Keratinocyte (primary cell): ENCODE measurements at regions not wholly inside any gene's neighbourhood (a gene's known extent, or its start where the extent isn't known, plus 50 kb on each side); places are given as distances from the start of the nearest gene placed in this dataset.

ENCODE experiments used
- DNase-seq: peaks from one replicate; pipeline ENCODE4 v3.0.0-alpha.2; 2011; ENCODE audit warnings: low read depth, missing footprints, low spot score
- FAIRE-seq: peaks from 2 replicates; lab custom pipeline; 2011; peaks lifted over from hg19 to GRCh38; lab: Jason Lieb, UNC
- H2AFZ ChIP-seq: 2 replicates; pipeline ENCODE4 v1.6.0; 2012; ENCODE audit warnings: low read length, control low read depth, inconsistent platforms; ENCODE audit not compliant: control insufficient read depth
- H3K27ac ChIP-seq: 2 replicates; pipeline ENCODE4 v1.5.1; 2011; ENCODE audit warnings: low read length; ENCODE audit not compliant: control insufficient read depth, insufficient read depth
- H3K27me3 ChIP-seq: 3 replicates; pipeline ENCODE4 v1.6.0; 2011; ENCODE audit warnings: low read length; ENCODE audit not compliant: control insufficient read depth, insufficient read depth; ENCODE audit errors: extremely low read depth
- H3K36me3 ChIP-seq, 2 experiments: 2 replicates in 1 of 2; 3 replicates in 1 of 2; pipeline ENCODE4 v1.5.1; 2011; ENCODE audit warnings: low read length in 2 of 2, mild to moderate bottlenecking in 1 of 2; ENCODE audit not compliant: control insufficient read depth in 2 of 2, insufficient read depth in 2 of 2; ENCODE audit errors: extremely low read depth in 1 of 2
- H3K4me1 ChIP-seq: 3 replicates; pipeline ENCODE4 v1.5.1; 2011; ENCODE audit warnings: low read length; ENCODE audit not compliant: control insufficient read depth, insufficient read depth; ENCODE audit errors: extremely low read depth
- H3K4me2 ChIP-seq: 3 replicates; pipeline ENCODE4 v1.6.0; 2011; ENCODE audit warnings: low read depth, low read length; ENCODE audit not compliant: control insufficient read depth, insufficient read depth; ENCODE audit errors: extremely low read depth
- H3K4me3 ChIP-seq, 3 experiments: fragments of 200-600 bp in 1 of 3; sonication (generic) in 1 of 3; 2 replicates in 2 of 3; 3 replicates in 1 of 3; pipeline ENCODE4 v1.5.1; 2011 to 2016; ENCODE audit warnings: low read length in 3 of 3, mild to moderate bottlenecking in 3 of 3, control low read depth in 2 of 3, inconsistent platforms in 1 of 3, low read depth in 1 of 3, mixed read lengths in 1 of 3, mixed run types in 1 of 3, moderate library complexity in 1 of 3; ENCODE audit not compliant: control insufficient read depth in 2 of 3, insufficient read depth in 2 of 3; ENCODE audit errors: extremely low read depth in 1 of 3
- H3K79me2 ChIP-seq: 2 replicates; pipeline ENCODE4 v1.6.0; 2012; ENCODE audit warnings: low read length; ENCODE audit not compliant: control insufficient read depth, insufficient read depth
- H3K9ac ChIP-seq: 3 replicates; pipeline ENCODE4 v1.6.0; 2011; ENCODE audit warnings: low read length; ENCODE audit not compliant: control insufficient read depth, insufficient read depth; ENCODE audit errors: extremely low read depth
- H3K9me1 ChIP-seq: 3 replicates; pipeline ENCODE4 v1.6.0; 2011; ENCODE audit warnings: low read length; ENCODE audit not compliant: control insufficient read depth, insufficient read depth; ENCODE audit errors: extremely low read depth
- H3K9me3 ChIP-seq: 2 replicates; pipeline ENCODE4 v1.5.1; 2012; ENCODE audit warnings: low read depth, low read length; ENCODE audit not compliant: control insufficient read depth
- H4K20me1 ChIP-seq: 3 replicates; pipeline ENCODE4 v1.6.0; 2011; ENCODE audit warnings: low read length; ENCODE audit not compliant: control insufficient read depth, insufficient read depth; ENCODE audit errors: extremely low read depth
- EZH2 ChIP-seq: IDR thresholded peaks from one replicate; pipeline ENCODE4 v1.6.1; 2012; ENCODE audit warnings: inconsistent platforms, mild to moderate bottlenecking, low read length, moderate library complexity
- dilution Hi-C: fragments of 300-500 bp; cut with MboI; formaldehyde crosslinking; loops from one replicate; pipeline ENCODE4 v1.7.0; 2020; ENCODE audit warnings: low sequenced_read_pairs; ENCODE audit not compliant: extremely low pct_ligation_motif_present
- TF ChIP-seq, protein P1 (sequence below), 3 experiments: IDR thresholded peaks in 1 of 3; conservative IDR thresholded peaks in 1 of 3; optimal IDR thresholded peaks in 1 of 3; 2 replicates in 2 of 3; 3 replicates in 1 of 3; pipeline versions ENCODE3 to v1.5.1; 2011; ENCODE audit warnings: low read length in 3 of 3, mild to moderate bottlenecking in 3 of 3, moderate library complexity in 2 of 3, control low read depth in 1 of 3, inconsistent platforms in 1 of 3; ENCODE audit not compliant: insufficient read depth in 2 of 3; ENCODE audit errors: extremely low read depth in 1 of 3

DNA sequence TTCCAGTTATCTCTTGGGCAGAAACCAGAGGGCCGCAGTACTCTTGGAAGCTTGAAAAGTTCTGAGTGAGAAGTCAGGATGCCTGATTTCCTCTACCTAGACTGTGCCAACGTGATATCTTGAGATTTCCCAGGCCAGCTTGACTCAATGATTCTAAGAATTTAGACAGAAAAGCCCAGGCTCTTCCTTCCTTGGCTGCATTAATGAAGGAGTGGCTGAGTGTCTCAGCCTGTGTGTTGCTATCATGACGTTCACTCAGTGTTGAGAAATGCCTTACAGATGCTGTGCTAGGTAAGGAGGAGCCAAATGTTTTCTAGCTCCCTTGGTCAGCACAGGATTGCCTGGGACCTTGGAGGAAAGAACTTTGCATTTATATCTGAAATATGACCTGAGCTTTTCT is 454.1 kb upstream of the USP24 start:
- no peak for TF ChIP-seq EZH2
- TF ChIP-seq, protein P1, sequence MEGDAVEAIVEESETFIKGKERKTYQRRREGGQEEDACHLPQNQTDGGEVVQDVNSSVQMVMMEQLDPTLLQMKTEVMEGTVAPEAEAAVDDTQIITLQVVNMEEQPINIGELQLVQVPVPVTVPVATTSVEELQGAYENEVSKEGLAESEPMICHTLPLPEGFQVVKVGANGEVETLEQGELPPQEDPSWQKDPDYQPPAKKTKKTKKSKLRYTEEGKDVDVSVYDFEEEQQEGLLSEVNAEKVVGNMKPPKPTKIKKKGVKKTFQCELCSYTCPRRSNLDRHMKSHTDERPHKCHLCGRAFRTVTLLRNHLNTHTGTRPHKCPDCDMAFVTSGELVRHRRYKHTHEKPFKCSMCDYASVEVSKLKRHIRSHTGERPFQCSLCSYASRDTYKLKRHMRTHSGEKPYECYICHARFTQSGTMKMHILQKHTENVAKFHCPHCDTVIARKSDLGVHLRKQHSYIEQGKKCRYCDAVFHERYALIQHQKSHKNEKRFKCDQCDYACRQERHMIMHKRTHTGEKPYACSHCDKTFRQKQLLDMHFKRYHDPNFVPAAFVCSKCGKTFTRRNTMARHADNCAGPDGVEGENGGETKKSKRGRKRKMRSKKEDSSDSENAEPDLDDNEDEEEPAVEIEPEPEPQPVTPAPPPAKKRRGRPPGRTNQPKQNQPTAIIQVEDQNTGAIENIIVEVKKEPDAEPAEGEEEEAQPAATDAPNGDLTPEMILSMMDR (optimal IDR thresholded peaks at IDR 0.05 in 1 of 3, IDR thresholded peaks at IDR 0.05 in 1 of 3, conservative IDR thresholded peaks at IDR 0.05 in 1 of 3; ENCODE audit: extremely low read depth in 1 of 3, insufficient read depth in 2 of 3, low read length in 3 of 3) = no peak
- Histone ChIP-seq H3K4me2 (no peak overlapping the region), H4K20me1 (no peaks in the 10 kb centered on the region), H2AFZ (no peak overlapping the region), H3K4me1 (no peaks in the 10 kb centered on the region), H3K79me2 (no peaks in the 10 kb centered on the region), H3K36me3 (no peaks in the 10 kb centered on the region), H3K9me3 (no peaks in the 10 kb centered on the region), H3K9ac (no peak overlapping the region), H3K27me3 (no peaks in the 10 kb centered on the region), H3K9me1 (no peaks in the 10 kb centered on the region), H3K4me3 (no peak overlapping the region), H3K27ac (no peak overlapping the region)
- dilution Hi-C loops = no loop called here
- FAIRE-seq = no peak
- no peak for DNase-seq

DNA sequence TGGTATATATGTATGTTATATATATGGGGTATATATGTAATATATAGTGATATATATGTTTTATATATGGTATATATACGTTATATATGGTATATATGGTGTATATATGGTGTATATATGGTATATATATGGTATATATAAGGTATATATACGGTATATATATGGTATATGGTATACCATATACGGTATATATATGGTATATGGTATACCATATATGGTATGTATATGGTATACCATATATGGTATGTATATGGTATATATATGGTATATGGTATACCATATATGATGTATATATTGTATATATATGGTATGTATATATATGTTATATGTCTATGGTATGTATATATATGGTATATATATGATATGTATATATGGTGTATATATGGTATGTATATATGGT is 447.7 kb upstream of the USP24 start:
- no peaks in the 10 kb centered on the region for H4K20me1 ChIP-seq
- no peaks in the 10 kb centered on the region for H3K79me2 ChIP-seq
- no peak overlapping the region for H3K4me3 ChIP-seq
- no peaks in the 10 kb centered on the region for H3K4me1 ChIP-seq
- H3K36me3 ChIP-seq = no peaks in the 10 kb centered on the region
- FAIRE-seq (no peak), DNase-seq (no peak)
- no peaks in the 10 kb centered on the region for H3K9me1 ChIP-seq
- H3K9ac ChIP-seq = no peak overlapping the region
- dilution Hi-C loops = no loop called here
- TF ChIP-seq, protein P1 (optimal IDR thresholded peaks at IDR 0.05 in 1 of 3, IDR thresholded peaks at IDR 0.05 in 1 of 3, conservative IDR thresholded peaks at IDR 0.05 in 1 of 3; ENCODE audit: extremely low read depth in 1 of 3, insufficient read depth in 2 of 3, low read length in 3 of 3) = no peak
- TF ChIP-seq EZH2 = no peak
- no peaks in the 10 kb centered on the region for H3K27me3 ChIP-seq
- no peak overlapping the region for H2AFZ ChIP-seq
- H3K27ac ChIP-seq = no peak overlapping the region
- no peak overlapping the region for H3K4me2 ChIP-seq
- no peaks in the 10 kb centered on the region for H3K9me3 ChIP-seq
